Peyer's patch (tissue), 4 donors: ENCODE measurements at regions not wholly inside any gene's neighbourhood (a gene's known extent, or its start where the extent isn't known, plus 50 kb on each side); places are given as distances from the start of the nearest gene placed in this dataset.

ENCODE experiments used
- POLR2A ChIP-seq, 2 donors: fragments of 450-650 bp; IDR thresholded peaks; one replicate each; pipeline ENCODE4 v1.5.1; 2017; ENCODE audit warnings: antibody characterized with exemption in 2 of 2, mild to moderate bottlenecking in 2 of 2, moderate library complexity in 2 of 2
- TF ChIP-seq, protein P1 (sequence below), 6 experiments: fragments of 450-650 bp in 4 of 6; fragments of 200-600 bp in 2 of 6; sonication (generic) in 1 of 6; IDR thresholded peaks; one replicate each; pipeline ENCODE4 v1.5.1; 2017 to 2019; ENCODE audit warnings: antibody characterized with exemption in 6 of 6, mild to moderate bottlenecking in 3 of 6, moderate library complexity in 1 of 6

DNA sequence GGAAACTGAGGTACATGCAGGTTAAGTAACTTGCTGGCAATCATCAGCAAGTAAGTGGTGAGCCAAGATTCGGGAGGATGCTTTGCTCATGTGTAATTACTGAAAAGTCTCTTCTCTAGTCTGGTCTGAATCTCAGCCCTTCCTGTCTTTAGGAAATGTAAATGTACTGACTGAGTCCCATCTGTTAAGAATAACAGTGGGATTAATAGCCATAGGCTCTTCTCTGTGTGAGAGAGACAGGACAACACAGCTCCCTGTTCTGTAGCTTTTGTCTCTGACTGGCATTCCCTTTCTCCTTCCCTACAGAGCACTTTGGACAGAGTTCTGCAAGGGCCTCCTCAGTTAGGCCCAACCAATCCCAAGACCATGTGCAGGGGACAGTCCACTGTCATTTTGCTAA lies 131.3 kb upstream of the OGFRL1 start:
- TF ChIP-seq, protein P1, sequence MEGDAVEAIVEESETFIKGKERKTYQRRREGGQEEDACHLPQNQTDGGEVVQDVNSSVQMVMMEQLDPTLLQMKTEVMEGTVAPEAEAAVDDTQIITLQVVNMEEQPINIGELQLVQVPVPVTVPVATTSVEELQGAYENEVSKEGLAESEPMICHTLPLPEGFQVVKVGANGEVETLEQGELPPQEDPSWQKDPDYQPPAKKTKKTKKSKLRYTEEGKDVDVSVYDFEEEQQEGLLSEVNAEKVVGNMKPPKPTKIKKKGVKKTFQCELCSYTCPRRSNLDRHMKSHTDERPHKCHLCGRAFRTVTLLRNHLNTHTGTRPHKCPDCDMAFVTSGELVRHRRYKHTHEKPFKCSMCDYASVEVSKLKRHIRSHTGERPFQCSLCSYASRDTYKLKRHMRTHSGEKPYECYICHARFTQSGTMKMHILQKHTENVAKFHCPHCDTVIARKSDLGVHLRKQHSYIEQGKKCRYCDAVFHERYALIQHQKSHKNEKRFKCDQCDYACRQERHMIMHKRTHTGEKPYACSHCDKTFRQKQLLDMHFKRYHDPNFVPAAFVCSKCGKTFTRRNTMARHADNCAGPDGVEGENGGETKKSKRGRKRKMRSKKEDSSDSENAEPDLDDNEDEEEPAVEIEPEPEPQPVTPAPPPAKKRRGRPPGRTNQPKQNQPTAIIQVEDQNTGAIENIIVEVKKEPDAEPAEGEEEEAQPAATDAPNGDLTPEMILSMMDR (IDR thresholded peaks at IDR 0.05): no peak
- TF ChIP-seq POLR2A (IDR thresholded peaks at IDR 0.05): no peak
